MM.1S (cell line): ENCODE measurements at regions not wholly inside any gene's neighbourhood (a gene's known extent, or its start where the extent isn't known, plus 50 kb on each side); places are given as distances from the start of the nearest gene placed in this dataset.

Experiments used
- CTCF ChIP-seq: fragments of 300-600 bp; sonication (generic); IDR thresholded peaks from 2 replicates; pipeline ENCODE4 v1.5.1; 2016; ENCODE audit warnings: antibody characterized with exemption, low read length, mixed read lengths
- EZH2 ChIP-seq: fragments of 300-600 bp; sonication (generic); optimal IDR thresholded peaks from 2 replicates; pipeline ENCODE3; 2017; ENCODE audit warnings: low read depth, mild to moderate bottlenecking, antibody characterized with exemption, low read length, mixed read lengths
- EZH2phosphoT487 ChIP-seq: fragments of 300-600 bp; sonication (generic); IDR thresholded peaks from 2 replicates; pipeline ENCODE4 v1.6.1; 2018; ENCODE audit warnings: antibody characterized with exemption, low read length

GRCh38 chr16:7227229-7227721, 105.4 kb upstream of the RBFOX1 start:
- TF ChIP-seq CTCF (no peak), EZH2 (no peak), EZH2phosphoT487 (no peak)
